Heart left ventricle (tissue), 16 donors: ENCODE measurements at regions not wholly inside any gene's neighbourhood (a gene's known extent, or its start where the extent isn't known, plus 50 kb on each side); places are given as distances from the start of the nearest gene placed in this dataset.
"Not testable (repeated sequence)": the region's sequence is repeated elsewhere in the genome, so short reads cannot be mapped to it uniquely, and the experiment has no call there.

Source experiments
- ATAC-seq, 4 donors: fragments of 200-7000 bp; cut with Tn5 transposase; one replicate each; pipeline ENCODE4 v1.9.1; 2020 to 2022; ENCODE audit warnings: moderate library complexity in 4 of 4, mild to moderate bottlenecking in 3 of 4, moderate number of reproducible peaks in 1 of 4
- DNase-seq, 5 donors: peaks; one replicate each; pipeline ENCODE4 v3.0.0-alpha.2; 2020
- H3K27ac ChIP-seq, 12 donors: fragments of 200-600 bp; sonication (generic) in 4 of 12; one replicate each; pipeline versions ENCODE4 v1.5.0 to v1.8.0; 2016 to 2022; ENCODE audit warnings: mild to moderate bottlenecking in 2 of 12
- H3K27me3 ChIP-seq, 9 donors: fragments of 200-600 bp; sonication (generic) in 2 of 9; one replicate each; pipeline versions ENCODE4 v1.5.1 to v1.8.0; 2016 to 2022; ENCODE audit warnings: mild to moderate bottlenecking in 3 of 9
- H3K36me3 ChIP-seq, 9 donors: fragments of 200-600 bp; sonication (generic) in 2 of 9; one replicate each; pipeline versions ENCODE4 v1.5.0 to v1.8.0; 2018 to 2022; ENCODE audit warnings: mild to moderate bottlenecking in 2 of 9
- H3K4me1 ChIP-seq, 12 donors: fragments of 200-600 bp; sonication (generic) in 4 of 12; one replicate each; pipeline versions ENCODE4 v1.5.0 to v1.8.0; 2016 to 2022; ENCODE audit warnings: mild to moderate bottlenecking in 3 of 12
- H3K4me3 ChIP-seq, 12 donors: fragments of 200-600 bp; sonication (generic) in 4 of 12; one replicate each; pipeline versions ENCODE4 v1.5.0 to v1.8.0; 2017 to 2022; ENCODE audit warnings: mild to moderate bottlenecking in 9 of 12, moderate library complexity in 4 of 12
- H3K9me3 ChIP-seq, 12 donors: fragments of 200-600 bp; sonication (generic) in 4 of 12; one replicate each; pipeline versions ENCODE4 v1.5.0 to v1.8.0; 2016 to 2022; ENCODE audit warnings: mild to moderate bottlenecking in 1 of 12
- POLR2A ChIP-seq, 2 donors: fragments of 450-650 bp; IDR thresholded peaks; one replicate each; pipeline ENCODE4 v1.6.1; 2017; ENCODE audit warnings: antibody characterized with exemption in 2 of 2, mild to moderate bottlenecking in 2 of 2, moderate library complexity in 2 of 2
- WGBS, 4 donors: extraction: QIAGEN DNeasy Blood & Tissue Kit in 2 of 4; methylation state at CpG; one replicate each; pipeline versions ENCODE4 v1.1.5 to v1.1.7; 2013 to 2018; 5-methylcytosine and 5-hydroxymethylcytosine counted together
- intact Hi-C, 10 donors: fragments of 100-400 bp; cut with DNase I; formaldehyde crosslinking; loops; one replicate each; pipeline versions ENCODE4 v1.11.1 to v1.14.2; 2022
- TF ChIP-seq, protein P1 (sequence below), 12 donors: fragments of 200-600 bp; sonication (generic) in 4 of 12; IDR thresholded peaks; one replicate each; pipeline versions ENCODE4 v1.5.0 to v1.8.0; 2018 to 2022; ENCODE audit warnings: antibody characterized with exemption in 12 of 12, mild to moderate bottlenecking in 5 of 12
- donor health status: ischemic (EF 13 %, LVEDD 7.1; RV severe dilation, severe dysfunction).
- donor health status: healthy with polysubstance abuse.
- donor health status: DM: no; HTN: yes; CAD: no.
- donor health status: DM: no; HTN: no; CAD: no.
- donor health status: ischemic (EF 25% LVEDD 6.9; RV normal size, moderate dysfunction).
- donor health status: ischemic (EF 25% LVEDD 5.7; RV mildly dilated, moderate dysfunction).
- donor health status: healthy.
- donor health status: DM: yes; HTN: yes; CAD: no.
- donor health status: ischemic (EF 35%, LVEDD 5.7; RV mildly dilated, moderate dysfunction).
- donor health status: nonischemic (EF 11% LVEDD 7.7; RV severe dilation, severe dysfunction).
- donor health status: DM: yes; HTN: yes; CAD: no.
- donor health status: PGD.
- donor health status: ischemic (EF 29% LVEDD 5.4; RV normal size, mild dysfunction).
- donor health status: nonischemic (EF 23%, LVEDD 6.1; RV moderate dilation, normal function).

GRCh38 chrX:122982521-122982920 lies 201.6 kb upstream of the GRIA3 start:
- Histone ChIP-seq H3K4me3 (no peak overlapping the region), H3K27ac (no peak overlapping the region), H3K27me3 (no peaks in the 10 kb centered on the region), H3K4me1 (no peaks in the 10 kb centered on the region), H3K36me3 (no peaks in the 10 kb centered on the region), H3K9me3 (peaks cover 0 to 14% (median 0%) of the 10 kb centered on the region in 12 donors)
- DNase-seq (no peak), ATAC-seq (no peak)
- intact Hi-C loops, result no loop called here
- WGBS, 4 donors, result 72 to 87% (median 81%) methylated on average over 6 of the region's 6 CpGs
- TF ChIP-seq, protein P1, sequence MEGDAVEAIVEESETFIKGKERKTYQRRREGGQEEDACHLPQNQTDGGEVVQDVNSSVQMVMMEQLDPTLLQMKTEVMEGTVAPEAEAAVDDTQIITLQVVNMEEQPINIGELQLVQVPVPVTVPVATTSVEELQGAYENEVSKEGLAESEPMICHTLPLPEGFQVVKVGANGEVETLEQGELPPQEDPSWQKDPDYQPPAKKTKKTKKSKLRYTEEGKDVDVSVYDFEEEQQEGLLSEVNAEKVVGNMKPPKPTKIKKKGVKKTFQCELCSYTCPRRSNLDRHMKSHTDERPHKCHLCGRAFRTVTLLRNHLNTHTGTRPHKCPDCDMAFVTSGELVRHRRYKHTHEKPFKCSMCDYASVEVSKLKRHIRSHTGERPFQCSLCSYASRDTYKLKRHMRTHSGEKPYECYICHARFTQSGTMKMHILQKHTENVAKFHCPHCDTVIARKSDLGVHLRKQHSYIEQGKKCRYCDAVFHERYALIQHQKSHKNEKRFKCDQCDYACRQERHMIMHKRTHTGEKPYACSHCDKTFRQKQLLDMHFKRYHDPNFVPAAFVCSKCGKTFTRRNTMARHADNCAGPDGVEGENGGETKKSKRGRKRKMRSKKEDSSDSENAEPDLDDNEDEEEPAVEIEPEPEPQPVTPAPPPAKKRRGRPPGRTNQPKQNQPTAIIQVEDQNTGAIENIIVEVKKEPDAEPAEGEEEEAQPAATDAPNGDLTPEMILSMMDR (IDR thresholded peaks at IDR 0.05), result no peak
- TF ChIP-seq POLR2A (IDR thresholded peaks at IDR 0.05), result no peak

GRCh38 chrX:123002844-123003243 lies 181.2 kb upstream of the GRIA3 start:
- H3K4me3 ChIP-seq, ATAC-seq, H3K4me1 ChIP-seq, DNase-seq, H3K27ac ChIP-seq, H3K36me3 ChIP-seq, H3K27me3 ChIP-seq, intact Hi-C loops, H3K9me3 ChIP-seq: not testable (repeated sequence)
- 57 to 77% (median 64%) methylated on average over 2 of the region's 2 CpGs for WGBS, 4 donors

DNA sequence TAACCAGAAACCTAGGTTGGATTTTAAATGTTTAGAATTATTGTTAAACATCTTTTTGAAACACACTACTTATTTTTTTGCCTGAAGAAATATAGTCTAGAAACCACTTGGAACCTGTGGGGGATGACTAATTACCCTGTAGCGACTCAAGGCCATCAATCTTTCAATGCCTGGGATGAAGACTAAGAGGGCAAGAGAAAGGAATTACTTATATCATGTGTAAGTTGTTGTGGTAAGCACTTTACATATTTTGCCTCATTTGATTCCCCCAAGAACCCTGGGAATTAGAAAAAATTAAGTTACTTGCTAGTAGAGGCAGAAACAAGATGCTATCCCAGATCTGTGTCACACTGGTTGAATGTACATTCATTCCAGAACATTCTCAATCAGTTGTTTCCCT lies 170.9 kb upstream of the GRIA3 start:
- DNase-seq, result no peak
- intact Hi-C loops, result no loop called here
- 55 to 79% (median 61%) methylated on average over 1 of the region's 1 CpG for WGBS, 4 donors

GRCh38 chrX:123036401-123036800 lies 147.7 kb upstream of the GRIA3 start:
- no peak overlapping the region for H3K27ac ChIP-seq
- H3K4me1 ChIP-seq, result no peaks in the 10 kb centered on the region
- 12 to 42% (median 30%) methylated on average over 3 of the region's 3 CpGs for WGBS, 4 donors
- DNase-seq, result no peak
- intact Hi-C loops, result no loop called here
- no peak for ATAC-seq
- TF ChIP-seq, protein P1 (IDR thresholded peaks at IDR 0.05), result no peak
- no peak for TF ChIP-seq POLR2A (IDR thresholded peaks at IDR 0.05)
- no peaks in the 10 kb centered on the region for H3K36me3 ChIP-seq
- no peak overlapping the region for H3K4me3 ChIP-seq
- H3K27me3 ChIP-seq, result no peaks in the 10 kb centered on the region
- H3K9me3 ChIP-seq, result no peaks in the 10 kb centered on the region

More for the DNA sequence above, 170.9 kb upstream of the GRIA3 start:
- Histone ChIP-seq H3K36me3 (no peaks in the 10 kb centered on the region), H3K27ac (no peak overlapping the region), H3K4me1 (no peaks in the 10 kb centered on the region), H3K4me3 (no peak overlapping the region), H3K27me3 (no peaks in the 10 kb centered on the region), H3K9me3 (no peaks in the 10 kb centered on the region)
- TF ChIP-seq, protein P1 (IDR thresholded peaks at IDR 0.05), result no peak
- no peak for TF ChIP-seq POLR2A (IDR thresholded peaks at IDR 0.05)
- ATAC-seq, result no peak

GRCh38 chrX:123049071-123049625 lies 134.9 kb upstream of the GRIA3 start:
- TF ChIP-seq, protein P1 (IDR thresholded peaks at IDR 0.05), result no peak
- no peak for TF ChIP-seq POLR2A (IDR thresholded peaks at IDR 0.05)
- DNase-seq, result no peak
- H3K4me1 ChIP-seq, result no peaks in the 10 kb centered on the region
- H3K36me3 ChIP-seq, result no peaks in the 10 kb centered on the region
- ATAC-seq, result no peak
- WGBS, 4 donors, result 69 to 86% (median 79%) methylated on average over 3 of the region's 3 CpGs
- no peak overlapping the region for H3K4me3 ChIP-seq
- no peaks in the 10 kb centered on the region for H3K27me3 ChIP-seq
- intact Hi-C loops, result no loop called here
- no peak overlapping the region for H3K27ac ChIP-seq
- no peaks in the 10 kb centered on the region for H3K9me3 ChIP-seq
